ENCODE measurements at regions not wholly inside any gene's neighbourhood (a gene's known extent, or its start where the extent isn't known, plus 50 kb on each side); places are given as distances from the start of the nearest gene placed in this dataset.

- TF ChIP-seq YY1 (IDR thresholded peaks at IDR 0.05) = no peak
- TF ChIP-seq CTCF (IDR thresholded peaks at IDR 0.05; ENCODE audit: low read depth, low read length, missing input control) = no peak
Measured at GRCh38 chr13:64423467-64423866, 2806.7 kb downstream of the PCDH9 start.

Data from liver (tissue), 2 donors.